Urinary bladder (tissue), 3 donors: ENCODE measurements at regions not wholly inside any gene's neighbourhood (a gene's known extent, or its start where the extent isn't known, plus 50 kb on each side); places are given as distances from the start of the nearest gene placed in this dataset.
"Not testable (repeated sequence)": the region's sequence is repeated elsewhere in the genome, so short reads cannot be mapped to it uniquely, and the experiment has no call there.

Experiments used
- DNase-seq: peaks from one replicate; pipeline ENCODE4 v3.0.0-alpha.2; 2015; ENCODE audit errors: extremely low spot score
- H3K27ac ChIP-seq: one replicate; pipeline ENCODE4 v1.5.1; 2013; ENCODE audit warnings: low read depth, mild to moderate bottlenecking, moderate library complexity
- H3K36me3 ChIP-seq: one replicate; pipeline ENCODE4 v1.6.1; 2013; ENCODE audit warnings: mild to moderate bottlenecking, moderate library complexity; ENCODE audit not compliant: insufficient read depth
- H3K4me1 ChIP-seq: one replicate; pipeline ENCODE4 v1.6.1; 2013; ENCODE audit warnings: mild to moderate bottlenecking, moderate library complexity; ENCODE audit not compliant: insufficient read depth
- H3K4me3 ChIP-seq: one replicate; pipeline ENCODE4 v1.5.1; 2013; ENCODE audit warnings: low read depth, low read length
- WGBS: extraction: QIAGEN DNeasy Blood & Tissue Kit; methylation state at CpG from one replicate; pipeline ENCODE4 v1.1.7; 2013; 5-methylcytosine and 5-hydroxymethylcytosine counted together
- donor health status: healthy with polysubstance abuse.
- donor health status: healthy.

DNA sequence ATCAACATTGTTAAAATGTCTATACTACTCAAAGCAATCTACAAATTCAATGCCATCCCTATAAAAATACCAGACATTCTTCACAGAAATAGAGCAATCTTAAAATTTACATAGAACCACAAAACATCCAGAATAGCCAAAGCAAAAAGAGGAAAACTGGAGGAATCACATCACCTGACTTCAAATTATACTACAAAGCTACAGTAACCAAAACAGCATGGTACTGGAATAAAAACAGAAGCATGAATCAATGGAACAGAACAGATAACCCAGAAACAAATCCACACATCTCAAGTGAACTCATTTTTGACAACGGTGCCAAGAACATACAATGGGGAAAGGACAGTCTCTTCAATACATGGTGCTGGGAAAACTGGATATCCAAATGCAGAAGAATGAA lies 87.3 kb upstream of the EGFR start:
- no peaks in the 10 kb centered on the region for H3K4me1 ChIP-seq
- DNase-seq: no peak
- WGBS: 96% methylated on average over 1 of the region's 1 CpG
- no peak overlapping the region for H3K4me3 ChIP-seq
- H3K27ac ChIP-seq: no peak overlapping the region
- no peaks in the 10 kb centered on the region for H3K36me3 ChIP-seq

DNA sequence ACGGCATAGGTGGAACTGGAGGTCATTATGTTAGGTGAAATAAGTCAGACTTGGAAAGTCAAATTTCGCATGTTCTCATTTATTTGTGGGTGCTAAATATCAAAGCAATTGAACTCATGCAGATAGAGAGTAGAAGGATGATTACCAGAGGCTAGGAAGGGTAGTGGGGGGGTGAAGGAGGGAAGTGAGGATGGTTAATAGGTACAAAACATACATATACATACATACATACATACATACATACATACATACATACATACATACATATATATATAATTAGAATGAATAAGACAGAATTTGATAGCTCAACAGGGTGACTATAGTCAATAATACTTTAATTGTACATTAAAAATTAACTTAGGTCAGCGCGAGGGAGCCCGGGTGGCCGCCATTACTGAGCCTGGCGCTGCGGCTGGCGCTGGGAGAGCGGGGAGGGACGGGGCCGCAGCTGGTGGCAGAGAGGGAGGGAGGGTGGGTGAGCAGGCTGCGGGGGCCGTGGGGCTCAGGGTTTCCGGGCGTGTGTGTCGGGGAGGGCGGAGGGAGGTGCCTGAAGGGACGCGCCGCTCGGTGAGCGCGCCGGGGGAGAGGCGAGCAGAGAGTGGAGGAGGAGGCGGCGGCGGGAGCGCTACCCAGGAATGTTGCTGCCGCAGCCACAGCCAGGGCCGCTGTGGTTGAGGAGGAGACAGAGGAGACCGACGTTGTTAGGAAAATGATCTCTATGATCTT lies 85.8 kb upstream of the EGFR start:
- H3K4me3 ChIP-seq: peak overlapping the region; percentile 56
- H3K36me3 ChIP-seq: no peaks in the 10 kb centered on the region
- H3K4me1 ChIP-seq: no peaks in the 10 kb centered on the region
- DNase-seq: no peak
- 7% methylated on average over 34 of the region's 34 CpGs for WGBS
- peak overlapping the region; percentile 5 for H3K27ac ChIP-seq

DNA sequence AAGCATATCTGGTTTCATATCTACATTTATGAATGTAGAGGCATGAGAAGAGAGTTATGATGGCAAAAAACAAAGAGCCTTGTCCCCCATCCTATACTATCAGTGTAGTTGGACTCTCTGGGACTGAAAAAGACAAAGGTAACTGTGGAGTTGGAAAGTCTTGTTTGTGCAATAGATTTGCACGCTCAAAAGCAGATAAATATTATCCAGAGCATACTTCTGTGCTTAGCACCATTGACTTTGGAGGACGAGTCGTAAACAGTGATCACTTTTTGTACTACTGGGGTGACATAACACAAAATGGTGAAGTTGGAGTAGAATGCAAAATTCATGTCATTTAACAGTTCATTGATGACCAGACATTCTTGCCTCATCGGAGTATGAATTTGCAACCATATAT lies 85.2 kb upstream of the EGFR start:
- 32% methylated on average over 4 of the region's 4 CpGs for WGBS
- H3K36me3 ChIP-seq: no peaks in the 10 kb centered on the region
- no peaks in the 10 kb centered on the region for H3K4me1 ChIP-seq
- no peak for DNase-seq
- H3K4me3 ChIP-seq: peak overlapping the region; percentile 56
- no peak overlapping the region for H3K27ac ChIP-seq

DNA sequence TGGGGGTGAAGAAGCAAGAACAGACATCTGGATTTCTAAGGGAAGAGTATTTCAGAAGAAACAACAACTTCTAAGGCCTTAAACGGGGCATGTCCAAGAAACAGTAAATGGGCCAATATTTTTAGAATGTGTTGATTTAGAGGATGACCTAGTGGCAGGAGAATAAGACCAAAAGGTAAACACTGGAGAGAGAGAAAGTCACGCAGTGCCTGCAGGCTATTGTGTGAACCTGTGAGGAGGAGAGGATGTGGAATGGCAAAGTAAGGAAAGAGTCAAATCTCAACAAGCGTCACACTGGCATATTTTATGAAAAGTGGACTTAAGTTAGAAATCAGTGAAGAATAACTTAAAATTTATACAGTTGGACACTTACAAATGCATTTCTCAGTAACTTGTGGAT lies 78.1 kb upstream of the EGFR start:
- Histone ChIP-seq H3K4me1 (no peaks in the 10 kb centered on the region), H3K36me3 (no peaks in the 10 kb centered on the region), H3K4me3 (no peak overlapping the region), H3K27ac (no peak overlapping the region)
- no peak for DNase-seq
- 65% methylated on average over 3 of the region's 3 CpGs for WGBS

DNA sequence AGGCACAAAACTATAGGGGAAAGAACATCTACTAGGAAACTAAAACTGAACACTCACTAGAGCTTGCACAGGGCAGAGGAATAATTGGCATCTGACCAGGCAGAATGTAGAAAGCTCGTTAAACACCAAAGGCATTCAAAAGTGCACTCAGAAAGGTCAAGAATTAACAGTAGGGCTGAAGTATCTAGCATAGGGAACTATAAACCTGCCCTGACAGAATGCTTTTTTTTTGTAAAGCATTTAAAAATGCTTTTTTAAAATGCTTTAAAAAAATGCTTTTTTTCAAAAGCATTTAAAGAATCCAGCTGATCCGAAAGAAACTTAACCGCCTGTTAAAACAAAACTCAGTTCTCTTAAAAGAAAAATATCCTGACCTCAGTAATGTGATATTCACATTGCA lies 74.6 kb upstream of the EGFR start:
- no peak for DNase-seq
- H3K4me1 ChIP-seq: no peaks in the 10 kb centered on the region
- H3K27ac ChIP-seq: no peak overlapping the region
- no peaks in the 10 kb centered on the region for H3K36me3 ChIP-seq
- H3K4me3 ChIP-seq: no peak overlapping the region
- 33% methylated on average over 3 of the region's 3 CpGs for WGBS

DNA sequence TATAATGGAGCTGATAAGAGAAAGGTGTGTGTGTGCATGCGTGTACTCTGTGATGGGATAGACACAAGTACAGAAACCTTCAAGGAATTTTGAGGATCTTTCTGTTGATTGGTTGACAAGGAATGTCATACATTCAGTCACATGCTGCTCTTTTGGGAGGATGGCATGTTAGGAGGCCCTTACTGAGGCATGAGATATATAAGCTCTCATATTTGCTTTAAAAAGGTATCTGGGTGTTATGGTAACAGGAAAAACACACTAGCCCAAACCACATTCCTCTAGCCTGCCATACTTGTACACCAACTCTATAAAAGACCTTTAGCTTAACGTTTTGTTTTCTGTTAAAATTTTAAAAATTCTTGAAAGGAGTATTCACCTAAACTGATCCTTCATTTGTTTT lies 72.5 kb upstream of the EGFR start:
- Histone ChIP-seq H3K4me3 (no peak overlapping the region), H3K4me1 (no peaks in the 10 kb centered on the region), H3K27ac (no peak overlapping the region), H3K36me3 (no peaks in the 10 kb centered on the region)
- DNase-seq: no peak
- WGBS: 80% methylated on average over 2 of the region's 2 CpGs

DNA sequence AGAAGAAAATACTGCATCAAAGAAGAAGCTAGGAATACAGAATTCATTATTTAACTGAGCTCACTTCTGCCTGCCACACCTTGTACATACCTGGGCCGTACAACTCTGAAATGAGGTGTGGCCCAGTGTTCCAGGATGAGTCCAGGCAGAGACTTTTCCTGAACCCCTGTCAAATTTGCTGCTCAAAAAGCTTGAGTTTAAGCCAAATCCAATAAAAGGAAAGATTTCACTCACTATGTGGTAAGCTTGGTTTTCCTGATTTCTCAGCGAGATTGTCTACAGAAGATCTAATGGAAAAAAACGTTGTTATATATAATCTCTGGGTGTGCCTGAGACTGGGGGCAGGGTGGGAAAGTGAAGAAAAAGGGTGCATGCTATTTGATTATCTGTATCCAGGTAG lies 72.1 kb upstream of the EGFR start:
- 54% methylated on average over 3 of the region's 3 CpGs for WGBS
- H3K27ac ChIP-seq: no peak overlapping the region
- H3K4me3 ChIP-seq: no peak overlapping the region
- H3K36me3 ChIP-seq: no peaks in the 10 kb centered on the region
- no peak for DNase-seq
- no peaks in the 10 kb centered on the region for H3K4me1 ChIP-seq

DNA sequence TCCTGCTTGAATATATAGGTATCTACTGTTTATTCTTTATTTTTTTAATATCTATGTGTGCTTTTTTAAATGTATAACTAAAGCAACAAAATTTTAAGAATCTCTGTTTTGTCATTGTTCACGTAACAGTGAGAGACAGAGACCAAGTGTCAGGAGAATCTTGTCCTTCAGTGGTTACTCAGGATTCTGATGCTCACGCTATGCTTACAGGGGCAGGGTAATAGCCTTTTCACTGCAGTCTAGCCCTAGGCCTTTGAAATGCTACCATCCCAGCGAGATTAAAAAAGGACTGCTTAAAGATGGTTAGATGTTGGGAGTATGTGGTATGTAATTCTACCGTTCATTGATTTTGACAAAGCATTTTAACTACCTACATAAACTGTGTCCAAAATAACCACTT lies 71.6 kb upstream of the EGFR start:
- H3K27ac ChIP-seq: no peak overlapping the region
- WGBS: 76% methylated on average over 4 of the region's 4 CpGs

DNA sequence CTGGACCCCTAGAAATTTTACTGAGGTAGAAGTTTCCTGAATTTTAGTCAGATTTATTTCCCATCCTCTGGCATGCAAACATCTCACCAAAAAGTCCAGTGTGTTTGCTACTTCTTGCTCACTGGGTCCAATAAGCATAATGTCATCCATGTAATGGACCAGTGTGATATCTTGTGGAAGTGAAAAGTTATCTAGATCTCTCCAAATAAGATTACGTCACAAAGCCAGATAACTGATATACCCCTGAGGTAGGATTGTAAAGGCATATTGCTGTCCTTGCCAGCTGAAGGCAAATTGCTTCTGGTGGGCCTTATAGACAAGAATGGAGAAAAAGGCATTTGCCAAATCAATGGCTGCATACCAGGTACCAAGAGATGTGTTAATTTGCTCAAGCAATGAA lies 69.3 kb upstream of the EGFR start:
- H3K4me3 ChIP-seq, H3K27ac ChIP-seq, H3K36me3 ChIP-seq, DNase-seq, H3K4me1 ChIP-seq: not testable (repeated sequence)
- WGBS: 92% methylated on average over 1 of the region's 1 CpG

More for the DNA sequence above, 71.6 kb upstream of the EGFR start:
- H3K36me3 ChIP-seq: no peaks in the 10 kb centered on the region
- H3K4me3 ChIP-seq: no peak overlapping the region
- no peaks in the 10 kb centered on the region for H3K4me1 ChIP-seq
- DNase-seq: no peak

DNA sequence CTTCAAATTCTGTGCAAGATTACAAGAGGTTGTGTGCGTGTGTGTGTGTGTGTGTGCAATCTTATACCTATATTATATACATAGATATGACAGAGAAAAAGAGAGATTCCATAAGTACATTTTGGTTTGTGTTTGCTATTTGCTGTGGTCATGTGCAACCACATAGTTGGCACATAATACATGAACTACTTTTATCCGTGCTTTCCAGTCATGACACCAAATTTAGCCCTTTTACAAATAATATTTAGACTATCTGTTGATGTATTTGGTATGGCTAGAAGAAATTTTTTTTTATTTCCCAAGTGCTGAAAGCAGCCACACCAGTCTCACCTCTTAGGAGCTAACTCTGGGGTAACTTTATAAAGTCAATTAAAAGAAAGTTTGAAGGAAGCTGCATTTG lies 63.5 kb upstream of the EGFR start:
- Histone ChIP-seq H3K4me3 (no peak overlapping the region), H3K4me1 (no peaks in the 10 kb centered on the region), H3K27ac (no peak overlapping the region), H3K36me3 (no peaks in the 10 kb centered on the region)
- WGBS: 39% methylated on average over 2 of the region's 2 CpGs
- no peak for DNase-seq

DNA sequence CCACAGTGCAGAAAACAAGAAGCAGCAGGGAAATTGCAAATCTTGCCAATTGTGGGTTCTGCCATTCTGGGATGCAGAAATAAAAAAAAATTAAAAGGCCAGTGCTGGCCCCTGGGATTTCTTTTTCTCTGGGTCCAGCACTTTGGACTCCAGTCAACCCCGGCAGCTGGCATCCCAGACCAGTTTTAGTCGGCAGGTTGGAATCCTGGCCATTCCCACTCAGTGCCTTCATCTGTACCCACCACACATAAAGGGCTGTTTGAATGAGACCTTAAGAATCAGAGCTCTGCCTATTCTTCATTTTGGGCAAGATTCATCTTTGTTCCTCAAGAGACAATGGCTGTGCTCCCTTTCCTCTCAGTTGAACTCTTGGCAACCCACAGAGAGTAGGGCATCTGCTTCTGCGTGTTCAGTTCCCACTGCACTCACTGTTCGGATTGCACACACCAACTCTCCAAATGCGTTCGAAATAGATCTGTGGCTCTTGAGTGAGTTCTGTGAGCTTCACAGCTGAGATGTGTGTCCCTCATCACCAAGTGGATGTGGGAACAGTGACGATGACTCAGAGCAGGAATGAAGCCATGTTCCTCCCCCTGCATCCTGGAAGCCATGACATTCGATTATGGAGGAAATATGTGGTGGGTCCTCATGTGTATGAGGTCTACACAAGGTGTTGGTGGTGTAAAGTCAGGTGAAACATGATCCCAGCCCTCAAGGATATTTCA lies 63.0 kb upstream of the EGFR start:
- H3K4me3 ChIP-seq: no peak overlapping the region
- 87% methylated on average over 8 of the region's 8 CpGs for WGBS
- no peak for DNase-seq
- no peak overlapping the region for H3K27ac ChIP-seq
- H3K4me1 ChIP-seq: no peaks in the 10 kb centered on the region
- H3K36me3 ChIP-seq: no peaks in the 10 kb centered on the region

DNA sequence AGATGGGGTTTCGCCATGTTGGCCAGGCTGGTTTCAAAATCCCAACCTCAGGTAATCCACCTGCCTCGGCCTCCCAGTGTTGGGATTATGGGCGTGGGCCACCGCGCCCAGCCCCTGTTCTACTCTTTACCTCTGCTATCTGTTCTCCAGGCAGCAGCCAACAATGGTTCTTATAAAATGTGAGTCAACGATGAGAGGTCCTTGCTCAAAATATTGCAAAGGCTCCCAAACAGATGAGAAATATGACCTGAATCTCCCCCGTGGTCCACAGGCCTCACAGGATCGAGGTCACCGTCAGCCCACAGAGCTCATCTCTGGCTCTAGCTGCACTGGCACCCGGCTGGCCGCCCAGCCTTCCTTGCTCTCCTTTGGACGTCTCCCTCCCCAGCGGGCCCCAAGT lies 62.0 kb upstream of the EGFR start:
- Histone ChIP-seq H3K4me3 (no peak overlapping the region), H3K4me1 (no peaks in the 10 kb centered on the region), H3K27ac (no peak overlapping the region), H3K36me3 (no peaks in the 10 kb centered on the region)
- DNase-seq: no peak
- 92% methylated on average over 13 of the region's 13 CpGs for WGBS

DNA sequence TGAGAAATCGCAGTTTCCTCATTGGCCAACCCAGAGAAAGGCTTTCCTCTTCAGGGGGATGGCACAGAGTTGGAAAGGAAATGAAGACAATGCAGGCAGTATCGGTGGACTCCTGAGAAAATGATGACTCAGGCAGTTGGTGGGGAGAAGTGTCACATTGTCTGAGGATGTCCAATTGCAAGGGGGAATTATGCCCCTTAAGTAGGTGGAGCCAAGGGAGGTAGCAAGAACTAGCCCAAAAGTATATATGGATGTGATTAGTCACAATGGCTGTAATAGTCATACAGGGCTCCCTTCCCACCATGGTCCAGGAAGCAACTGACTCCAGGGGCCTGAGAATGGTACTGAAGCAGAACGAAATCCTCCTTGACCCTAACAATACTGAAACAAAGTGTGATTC lies 58.3 kb upstream of the EGFR start:
- no peaks in the 10 kb centered on the region for H3K36me3 ChIP-seq
- H3K4me1 ChIP-seq: no peaks in the 10 kb centered on the region
- no peak for DNase-seq
- no peak overlapping the region for H3K4me3 ChIP-seq
- 83% methylated on average over 3 of the region's 3 CpGs for WGBS
- H3K27ac ChIP-seq: no peak overlapping the region

DNA sequence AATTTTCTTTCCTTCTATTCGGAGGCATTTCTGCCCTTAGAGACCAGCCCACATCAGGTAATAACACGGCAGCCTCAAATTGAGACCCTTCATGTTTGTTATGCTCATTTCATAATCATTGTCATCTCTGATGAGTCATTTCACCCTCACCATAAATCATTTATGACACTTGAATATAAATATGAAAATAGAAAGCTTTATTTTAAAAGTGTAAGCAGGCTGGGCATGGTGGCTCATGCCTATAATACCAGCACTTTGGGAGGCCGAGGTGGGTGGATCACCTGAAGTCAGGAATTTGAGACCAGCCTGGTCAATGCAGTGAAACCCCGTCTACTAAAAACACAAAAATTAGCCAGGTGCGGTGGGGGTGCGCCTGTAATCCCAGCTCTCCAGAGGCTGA lies 57.4 kb upstream of the EGFR start:
- 75% methylated on average over 6 of the region's 6 CpGs for WGBS

More for the DNA sequence above, 57.4 kb upstream of the EGFR start:
- no peak for DNase-seq
- Histone ChIP-seq H3K4me1 (no peaks in the 10 kb centered on the region), H3K4me3 (no peak overlapping the region), H3K36me3 (no peaks in the 10 kb centered on the region), H3K27ac (no peak overlapping the region)
